HepG2 (cell line): ENCODE measurements at regions not wholly inside any gene's neighbourhood (a gene's known extent, or its start where the extent isn't known, plus 50 kb on each side); places are given as distances from the start of the nearest gene placed in this dataset.

Source experiments
- AHR ChIP-seq: IDR thresholded peaks from 2 replicates; pipeline ENCODE4 v1.6.1; 2018; ENCODE audit warnings: missing genetic modification reagents, missing compliant biosample characterization
- ARID5B ChIP-seq: IDR thresholded peaks from 2 replicates; pipeline ENCODE4 v1.4.0; 2020; ENCODE audit warnings: mild to moderate bottlenecking, missing genetic modification reagents
- ELF3 ChIP-seq: IDR thresholded peaks from 2 replicates; pipeline ENCODE4 v1.6.1; 2016; ENCODE audit warnings: missing genetic modification reagents, missing compliant biosample characterization
- FOXA3 ChIP-seq: IDR thresholded peaks from 2 replicates; pipeline ENCODE4 v1.6.1; 2016; ENCODE audit warnings: missing genetic modification reagents, missing compliant biosample characterization
- FOXK1 ChIP-seq: sonication (generic); formaldehyde crosslinking; IDR thresholded peaks from 2 replicates; pipeline ENCODE4 v1.4.0; 2020; ENCODE audit warnings: low read depth, missing genetic modification reagents, borderline replicate concordance
- GABPB1 ChIP-seq: IDR thresholded peaks from 2 replicates; pipeline ENCODE4 v1.6.1; 2016; ENCODE audit warnings: mild to moderate bottlenecking, missing genetic modification reagents, moderate library complexity, missing compliant biosample characterization
- GATAD2A ChIP-seq: IDR thresholded peaks from 2 replicates; pipeline ENCODE4 v1.6.1; 2016
- HMGXB4 ChIP-seq, 2 experiments: sonication (generic) in 1 of 2; formaldehyde crosslinking in 1 of 2; IDR thresholded peaks; 2 replicates each; pipeline versions ENCODE4 v1.4.0 to v1.6.1; 2018 to 2020; ENCODE audit warnings: missing genetic modification reagents in 2 of 2, borderline replicate concordance in 1 of 2, low read depth in 1 of 2, mild to moderate bottlenecking in 1 of 2, missing biosample characterization in 1 of 2
- HOXA3 ChIP-seq: sonication (generic); formaldehyde crosslinking; IDR thresholded peaks from 2 replicates; pipeline ENCODE4 v1.5.0; 2020; ENCODE audit warnings: missing genetic modification reagents
- IKZF5 ChIP-seq: IDR thresholded peaks from 2 replicates; pipeline ENCODE4 v1.6.1; 2018; ENCODE audit warnings: missing genetic modification reagents, mild to moderate bottlenecking, missing compliant biosample characterization
- KAT8 ChIP-seq: IDR thresholded peaks from 2 replicates; pipeline ENCODE4 v1.6.1; 2016; ENCODE audit warnings: missing genetic modification reagents, missing compliant biosample characterization
- NR2F1 ChIP-seq, 2 experiments: fragments of 450-650 bp in 1 of 2; formaldehyde crosslinking in 1 of 2; IDR thresholded peaks; 2 replicates each; pipeline versions ENCODE4 v1.5.0 to v1.6.1; 2016 to 2020; ENCODE audit warnings: mild to moderate bottlenecking in 1 of 2, missing compliant biosample characterization in 1 of 2, missing genetic modification reagents in 1 of 2, moderate library complexity in 1 of 2
- RAD21 ChIP-seq: fragments of 450-650 bp; formaldehyde crosslinking; IDR thresholded peaks from 2 replicates; pipeline ENCODE4 v1.5.0; 2020; ENCODE audit warnings: mild to moderate bottlenecking
- SMAD3 ChIP-seq: sonication (generic); formaldehyde crosslinking; IDR thresholded peaks from 2 replicates; pipeline ENCODE4 v1.4.0; 2020; ENCODE audit warnings: missing genetic modification reagents
- SMC3 ChIP-seq: IDR thresholded peaks from 2 replicates; pipeline ENCODE4 v1.6.1; 2011; ENCODE audit warnings: low read length, improper control_type of control experiment
- STAG1 ChIP-seq: sonication (generic); formaldehyde crosslinking; IDR thresholded peaks from 2 replicates; pipeline ENCODE4 v1.4.0; 2020; ENCODE audit warnings: missing genetic modification reagents
- ZNF580 ChIP-seq: IDR thresholded peaks from 2 replicates; pipeline ENCODE4 v1.6.1; 2016; ENCODE audit warnings: low read depth, borderline replicate concordance
- ZNF614 ChIP-seq: IDR thresholded peaks from 2 replicates; pipeline ENCODE4 v1.6.1; 2018; ENCODE audit warnings: missing biosample characterization, missing genetic modification reagents, inconsistent platforms, borderline replicate concordance

GRCh38 chr1:267815-268214 lies 183.7 kb downstream of the OR4F29 start (continued):
- TF ChIP-seq ARID5B (CRISPR knock-in tag) (0 out of 2 replicates have a peak, but pooled peaks have one; percentile 33), ELF3 (CRISPR knock-in tag) (0 out of 2 replicates have a peak, but pooled peaks have one; percentile 20), SMC3 (peak; percentile 79), FOXA3 (CRISPR knock-in tag) (peak; percentile 42; the same call in 1 of the 2 replicates), SMAD3 (CRISPR knock-in tag) (0 out of 2 replicates have a peak, but pooled peaks have one; percentile 40), ZNF580 (0 out of 2 replicates have a peak, but pooled peaks have one; percentile 47), AHR (CRISPR knock-in tag) (0 out of 2 replicates have a peak, but pooled peaks have one; percentile 40), STAG1 (CRISPR knock-in tag) (peak; percentile 85), FOXK1 (CRISPR knock-in tag) (peak; percentile 25; the same call in 1 of the 2 replicates), KAT8 (CRISPR knock-in tag) (0 out of 2 replicates have a peak, but pooled peaks have one; percentile 31), IKZF5 (CRISPR knock-in tag) (peak; percentile 60; the same call in 1 of the 2 replicates), RAD21 (CRISPR knock-in tag) (peak; percentile 94), GABPB1 (peak; percentile 20; the same call in 1 of the 2 replicates), GATAD2A (CRISPR knock-in tag) (peak; percentile 47; the same call in 1 of the 2 replicates), ZNF614 (CRISPR knock-in tag) (0 out of 2 replicates have a peak, but pooled peaks have one; percentile 25), NR2F1 (CRISPR knock-in tag; IDR thresholded peaks at IDR 0.05) (0 out of 4 replicates have a peak, but pooled peaks of 1 of the 2 experiments have one; percentile 15), HOXA3 (CRISPR knock-in tag) (peak; percentile 14; the same call in 1 of the 2 replicates), HMGXB4 (CRISPR knock-in tag; IDR thresholded peaks at IDR 0.05; ENCODE audit: borderline replicate concordance in 1 of 2, low read depth in 1 of 2) (peak in 1 of 2 experiments; percentile 74; a peak in 1 of 4 replicates)
